Neural progenitor cell (in vitro differentiated cells): ENCODE measurements at regions not wholly inside any gene's neighbourhood (a gene's known extent, or its start where the extent isn't known, plus 50 kb on each side); places are given as distances from the start of the nearest gene placed in this dataset.

Experiments used
- CTCF ChIP-seq: fragments of 200-600 bp; sonication (generic); IDR thresholded peaks from 2 replicates; pipeline ENCODE4 v1.5.1; 2017; ENCODE audit warnings: antibody characterized with exemption, mild to moderate bottlenecking
- EZH2phosphoT487 ChIP-seq: fragments of 200-600 bp; sonication (generic); IDR thresholded peaks from 2 replicates; pipeline ENCODE4 v1.6.1; 2017; ENCODE audit warnings: antibody characterized with exemption

- TF ChIP-seq CTCF (no peak), EZH2phosphoT487 (no peak)
Observed at GRCh38 chr2:222799262-222799918, 61.4 kb upstream of the ACSL3 start.
